IMR-90 (cell line): ENCODE measurements at regions not wholly inside any gene's neighbourhood (a gene's known extent, or its start where the extent isn't known, plus 50 kb on each side); places are given as distances from the start of the nearest gene placed in this dataset.

Experiments used
- ATAC-seq: fragments of 200-7000 bp; cut with Tn5 transposase; 2 replicates; pipeline ENCODE4 v1.9.1; 2020; ENCODE audit warnings: low read depth, mild to moderate bottlenecking, moderate library complexity
- BruUV-seq: library from RNA; stranded (reverse); fragments of 400-500 nt; replicated peaks from 2 replicates; lab custom pipeline; 2021; lab: Mats Ljungman, UMichigan
- CTCF ChIA-PET: fragments of 300-600 bp; formaldehyde crosslinking; extraction: SDS; loops from one replicate; lab custom pipeline; 2021; ENCODE audit warnings: antibody characterized with exemption; lab: Yijun Ruan, JAX
- POLR2A ChIA-PET: fragments of 300-600 bp; sonication (Branson Sonifier 250); formaldehyde crosslinking; loops from one replicate; lab custom pipeline; 2022; ENCODE audit warnings: antibody characterized with exemption; ENCODE audit not compliant: unreplicated experiment; lab: Charles Lee
- DNase-seq: peaks from one replicate; pipeline ENCODE4 v3.0.0; 2013
- H2AFZ ChIP-seq: replicated peaks from 2 replicates; pipeline ENCODE3; 2013; ENCODE audit warnings: low read length, mild to moderate bottlenecking; ENCODE audit not compliant: poor library complexity
- H2AK5ac ChIP-seq: 2 replicates; pipeline ENCODE4 v1.6.1; 2013; ENCODE audit warnings: low read depth, low read length, inconsistent platforms
- H2AK9ac ChIP-seq: replicated peaks from 2 replicates; pipeline ENCODE3; 2013; ENCODE audit warnings: mild to moderate bottlenecking, low read depth, low read length, moderate library complexity; ENCODE audit not compliant: poor library complexity
- H2BK120ac ChIP-seq: 2 replicates; pipeline ENCODE4 v1.6.1; 2013; ENCODE audit warnings: low read depth, low read length, inconsistent platforms
- H2BK15ac ChIP-seq: 3 replicates; pipeline ENCODE4 v1.6.1; 2013; ENCODE audit warnings: low read depth, low read length, inconsistent platforms
- H2BK20ac ChIP-seq: 2 replicates; pipeline ENCODE4 v1.6.1; 2013; ENCODE audit warnings: low read depth, mild to moderate bottlenecking, inconsistent platforms, low read length, moderate library complexity
- H2BK5ac ChIP-seq: 2 replicates; pipeline ENCODE4 v1.6.1; 2013; ENCODE audit warnings: mild to moderate bottlenecking, low read depth, low read length, inconsistent platforms; ENCODE audit not compliant: poor library complexity, severe bottlenecking
- H3K14ac ChIP-seq: replicated peaks from 2 replicates; pipeline ENCODE4 v1.6.1; 2013; ENCODE audit warnings: low read depth, low read length, inconsistent platforms
- H3K18ac ChIP-seq: 2 replicates; pipeline ENCODE4 v1.6.1; 2013; ENCODE audit warnings: low read depth, low read length, control low read depth
- H3K23ac ChIP-seq: 2 replicates; pipeline ENCODE4 v1.6.1; 2013; ENCODE audit warnings: low read depth, low read length, inconsistent platforms
- H3K27ac ChIP-seq: 2 replicates; pipeline ENCODE4 v1.5.1; 2013; ENCODE audit warnings: mild to moderate bottlenecking, control low read depth, low read length; ENCODE audit not compliant: insufficient read depth
- H3K27me3 ChIP-seq: 2 replicates; pipeline ENCODE4 v1.6.1; 2013; ENCODE audit warnings: low read length; ENCODE audit not compliant: control insufficient read depth, insufficient read depth
- H3K36me3 ChIP-seq: 2 replicates; pipeline ENCODE4 v1.6.1; 2013; ENCODE audit warnings: low read length, mixed read lengths; ENCODE audit not compliant: control insufficient read depth, insufficient read depth
- H3K4ac ChIP-seq: 2 replicates; pipeline ENCODE4 v1.6.1; 2013; ENCODE audit warnings: low read depth, low read length, inconsistent platforms
- H3K4me1 ChIP-seq: 2 replicates; pipeline ENCODE4 v1.6.1; 2013; ENCODE audit warnings: low read length, mixed read lengths; ENCODE audit not compliant: control insufficient read depth, insufficient read depth
- H3K4me2 ChIP-seq: 2 replicates; pipeline ENCODE4 v1.6.1; 2013; ENCODE audit warnings: low read depth, mild to moderate bottlenecking, control low read depth, low read length, moderate library complexity
- H3K4me3 ChIP-seq: 2 replicates; pipeline ENCODE4 v1.5.1; 2013; ENCODE audit warnings: low read depth, mild to moderate bottlenecking, control low read depth, low read length, moderate library complexity; ENCODE audit not compliant: insufficient read depth
- H3K56ac ChIP-seq: 2 replicates; pipeline ENCODE4 v1.6.1; 2013; ENCODE audit warnings: low read length, inconsistent platforms; ENCODE audit not compliant: insufficient read depth; ENCODE audit errors: extremely low read depth
- H3K79me1 ChIP-seq, 2 experiments: 2 replicates each; pipeline ENCODE4 v1.6.1; 2013; ENCODE audit warnings: low read length in 2 of 2, inconsistent platforms in 1 of 2, low read depth in 1 of 2
- H3K9ac ChIP-seq: 2 replicates; pipeline ENCODE4 v1.6.1; 2013; ENCODE audit warnings: low read depth, low read length, control low read depth
- H3K9me1 ChIP-seq: 2 replicates; pipeline ENCODE4 v1.6.1; 2013; ENCODE audit warnings: low read length, inconsistent platforms; ENCODE audit not compliant: insufficient read depth
- H3K9me3 ChIP-seq: 2 replicates; pipeline ENCODE4 v1.6.1; 2013; ENCODE audit warnings: low read length; ENCODE audit not compliant: control insufficient read depth, insufficient read depth
- H4K20me1 ChIP-seq: 2 replicates; pipeline ENCODE4 v1.6.1; 2013; ENCODE audit warnings: low read length, inconsistent platforms; ENCODE audit not compliant: insufficient read depth
- H4K5ac ChIP-seq: 2 replicates; pipeline ENCODE4 v1.6.1; 2013; ENCODE audit warnings: mild to moderate bottlenecking, low read depth, low read length, control low read depth
- H4K8ac ChIP-seq, 2 experiments: 2 replicates each; pipeline ENCODE4 v1.6.1; 2013; ENCODE audit warnings: low read depth in 2 of 2, low read length in 2 of 2, control low read depth in 1 of 2, inconsistent platforms in 1 of 2
- H4K91ac ChIP-seq: 2 replicates; pipeline ENCODE4 v1.6.1; 2013; ENCODE audit warnings: low read depth, low read length, inconsistent platforms; ENCODE audit not compliant: insufficient read depth
- BHLHE40 ChIP-seq: fragments of 150-350 bp; IDR thresholded peaks from 2 replicates; pipeline ENCODE4 v1.6.1; 2016; ENCODE audit warnings: mild to moderate bottlenecking, low read depth, low read length
- CEBPB ChIP-seq: IDR thresholded peaks from 2 replicates; pipeline ENCODE4 v1.6.1; 2012; ENCODE audit warnings: low read depth, low read length, improper control_type of control experiment
- CHD1 ChIP-seq: IDR thresholded peaks from 2 replicates; pipeline ENCODE4 v1.6.1; 2012; ENCODE audit warnings: low read depth, low read length, improper control_type of control experiment
- CTCF ChIP-seq: conservative IDR thresholded peaks from 2 replicates; pipeline ENCODE4 v1.5.1; 2012; ENCODE audit warnings: mild to moderate bottlenecking, low read depth, low read length, improper control_type of control experiment
- MAZ ChIP-seq: IDR thresholded peaks from 2 replicates; pipeline ENCODE4 v1.6.1; 2012; ENCODE audit warnings: low read depth, mild to moderate bottlenecking, low read length, improper control_type of control experiment, moderate library complexity, borderline replicate concordance
- MXI1 ChIP-seq: IDR thresholded peaks from 2 replicates; pipeline ENCODE4 v1.6.1; 2012; ENCODE audit warnings: low read depth, mild to moderate bottlenecking, low read length, moderate library complexity, borderline replicate concordance
- NFE2L2 ChIP-seq: fragments of 150-350 bp; IDR thresholded peaks from 2 replicates; pipeline ENCODE4 v1.6.1; 2016; ENCODE audit warnings: low read depth, mild to moderate bottlenecking, low read length
- POLR2A ChIP-seq: IDR thresholded peaks from 2 replicates; pipeline ENCODE4 v1.6.1; 2012; ENCODE audit warnings: mild to moderate bottlenecking, low read depth, low read length
- RAD21 ChIP-seq: IDR thresholded peaks from 2 replicates; pipeline ENCODE4 v1.6.1; 2012; ENCODE audit warnings: low read length, improper control_type of control experiment
- RCOR1 ChIP-seq: IDR thresholded peaks from 2 replicates; pipeline ENCODE4 v1.6.1; 2012; ENCODE audit warnings: mild to moderate bottlenecking, low read length, improper control_type of control experiment; ENCODE audit not compliant: insufficient replicate concordance
- RFX5 ChIP-seq: IDR thresholded peaks from 2 replicates; pipeline ENCODE4 v1.8.0; 2012; ENCODE audit warnings: low read depth, mild to moderate bottlenecking, low read length, moderate library complexity
- SMC3 ChIP-seq: fragments of 150-350 bp; IDR thresholded peaks from 2 replicates; pipeline ENCODE4 v1.6.1; 2016; ENCODE audit warnings: low read depth, mild to moderate bottlenecking, antibody characterized with exemption, low read length, moderate library complexity
- USF2 ChIP-seq: fragments of 150-350 bp; IDR thresholded peaks from 2 replicates; pipeline ENCODE4 v1.6.1; 2017; ENCODE audit warnings: mild to moderate bottlenecking, antibody characterized with exemption, low read length, low read depth
- dilution Hi-C: fragments of 300-500 bp; cut with HindIII; formaldehyde crosslinking; loops from one replicate; pipeline ENCODE4 v1.14.3; 2018; ENCODE audit warnings: low sequenced_read_pairs; ENCODE audit not compliant: unreplicated experiment
- in situ Hi-C: fragments of 300-500 bp; cut with MboI; formaldehyde crosslinking; loops from 3 replicates; pipeline ENCODE4 v1.14.3; 2019; ENCODE audit warnings: low sequenced_read_pairs, inconsistent platforms, mixed read lengths
- intact Hi-C: fragments of 100-400 bp; cut with micrococcal nuclease; formaldehyde crosslinking; loops from 2 replicates; pipeline ENCODE4 v1.10.0; 2022

GRCh38 chr18:30358555-30358954 is 684.0 kb downstream of the DSC3 start:
- no peak overlapping the region for H2AK9ac ChIP-seq
- no peaks in the 10 kb centered on the region for H3K79me1 ChIP-seq
- no peak overlapping the region for H3K4me2 ChIP-seq
- H3K4me1 ChIP-seq, result no peaks in the 10 kb centered on the region
- H3K4ac ChIP-seq, result no peak overlapping the region
- in situ Hi-C loops, result no loop called here
- H2BK15ac ChIP-seq, result no peak overlapping the region
- H3K14ac ChIP-seq, result no peak overlapping the region
- no peak overlapping the region for H4K91ac ChIP-seq
- H2BK20ac ChIP-seq, result no peak overlapping the region
- H3K23ac ChIP-seq, result no peak overlapping the region
- H4K8ac ChIP-seq, result no peak overlapping the region
- dilution Hi-C loops, result no loop called here
- no peaks in the 10 kb centered on the region for H3K27me3 ChIP-seq
- no peaks in the 10 kb centered on the region for H4K20me1 ChIP-seq
- H3K18ac ChIP-seq, result no peak overlapping the region
- intact Hi-C loops, result no loop called here
- no peaks in the 10 kb centered on the region for H3K9me1 ChIP-seq
- H3K36me3 ChIP-seq, result no peaks in the 10 kb centered on the region
- DNase-seq, result no peak
- no peak overlapping the region for H3K4me3 ChIP-seq
- H3K9ac ChIP-seq, result no peak overlapping the region
- no peak for TF ChIP-seq SMC3
- TF ChIP-seq USF2, result no peak
- TF ChIP-seq NFE2L2, result no peak
- TF ChIP-seq CHD1, result no peak
- no peak for TF ChIP-seq MXI1
- no peak for TF ChIP-seq RAD21
- no peak for TF ChIP-seq CEBPB
- TF ChIP-seq RCOR1, result no peak
- TF ChIP-seq RFX5, result no peak
- TF ChIP-seq POLR2A, result no peak
- no peak for TF ChIP-seq CTCF
- TF ChIP-seq MAZ, result no peak
- no peak for TF ChIP-seq BHLHE40
- peaks cover 6% of the 10 kb centered on the region for H3K9me3 ChIP-seq
- no peak overlapping the region for H2BK120ac ChIP-seq
- BruUV-seq, result no TSS peak
- H3K56ac ChIP-seq, result no peak overlapping the region
- H4K5ac ChIP-seq, result no peak overlapping the region
- H2AFZ ChIP-seq, result no peak overlapping the region
- CTCF ChIA-PET, result no interaction called here
- POLR2A ChIA-PET, result no interaction called here
- no peak overlapping the region for H2AK5ac ChIP-seq
- no peak for ATAC-seq
- H3K27ac ChIP-seq, result no peak overlapping the region
- no peak overlapping the region for H2BK5ac ChIP-seq
